SK-N-MC (cell line): ENCODE measurements at regions not wholly inside any gene's neighbourhood (a gene's known extent, or its start where the extent isn't known, plus 50 kb on each side); places are given as distances from the start of the nearest gene placed in this dataset.

Experiments used
- EZH2 ChIP-seq: fragments of 200-600 bp; sonication (generic); IDR thresholded peaks from one replicate; pipeline ENCODE4 v1.6.1; 2017; ENCODE audit warnings: antibody characterized with exemption
- FOXP2 ChIP-seq: optimal IDR thresholded peaks from 2 replicates; pipeline ENCODE3; 2011; ENCODE audit warnings: mild to moderate bottlenecking, moderate library complexity; ENCODE audit not compliant: insufficient read depth; ENCODE audit errors: extremely low read length, control extremely low read depth
- POLR2AphosphoS5 ChIP-seq: IDR thresholded peaks from 2 replicates; pipeline ENCODE4 v1.6.1; 2012; ENCODE audit warnings: mild to moderate bottlenecking, low read depth, low read length, borderline replicate concordance

DNA sequence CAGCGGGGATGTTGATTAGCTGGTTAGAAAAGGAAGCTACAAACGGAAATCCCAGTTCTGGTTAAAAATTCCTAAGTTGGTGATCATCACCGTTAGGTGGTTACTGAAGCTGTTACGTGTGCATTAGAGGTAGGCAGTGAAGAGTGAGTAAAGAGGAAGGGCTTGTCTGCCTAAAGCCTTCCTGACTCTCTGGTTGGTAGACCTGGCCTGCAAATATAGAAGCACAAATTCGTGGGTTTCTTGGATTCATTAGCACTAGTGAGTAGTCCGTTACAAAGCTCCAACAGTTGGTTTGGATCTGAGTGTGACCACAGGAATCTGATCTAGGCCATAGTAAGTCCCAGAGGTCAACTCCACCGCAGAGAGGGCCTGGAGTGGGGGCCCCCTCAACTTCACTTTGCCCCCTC, 174.0 kb upstream of the TP63 start:
- TF ChIP-seq EZH2: no peak
- TF ChIP-seq POLR2AphosphoS5: no peak
- no peak for TF ChIP-seq FOXP2
